GM12878 (cell line): ENCODE measurements at regions not wholly inside any gene's neighbourhood (a gene's known extent, or its start where the extent isn't known, plus 50 kb on each side); places are given as distances from the start of the nearest gene placed in this dataset.

ENCODE experiments used
- ATF2 ChIP-seq: IDR thresholded peaks from 2 replicates; pipeline ENCODE4 v1.6.1; 2012; ENCODE audit warnings: low read length, inconsistent platforms
- ATF3 ChIP-seq: IDR thresholded peaks from 2 replicates; pipeline ENCODE4 v1.6.1; 2011; ENCODE audit warnings: low read depth, mild to moderate bottlenecking, low read length, moderate library complexity, borderline replicate concordance; ENCODE audit errors: extremely low read depth
- BCL11A ChIP-seq: IDR thresholded peaks from 2 replicates; pipeline ENCODE4 v1.6.1; 2011; ENCODE audit warnings: low read depth, low read length
- BHLHE40 ChIP-seq, 2 experiments: fragments of 450-650 bp in 1 of 2; IDR thresholded peaks; 2 replicates each; pipeline ENCODE4 v1.6.1; 2011 to 2017; ENCODE audit warnings: low read depth in 2 of 2, borderline replicate concordance in 1 of 2, improper control_type of control experiment in 1 of 2, low read length in 1 of 2, mild to moderate bottlenecking in 1 of 2
- BMI1 ChIP-seq: fragments of 450-650 bp; IDR thresholded peaks from 2 replicates; pipeline ENCODE4 v1.6.1; 2016; ENCODE audit warnings: mild to moderate bottlenecking, moderate library complexity, borderline replicate concordance
- CEBPB ChIP-seq, 2 experiments: fragments of 150-350 bp in 1 of 2; IDR thresholded peaks; 2 replicates each; pipeline ENCODE4 v1.6.1; 2012 to 2014; ENCODE audit warnings: low read depth in 2 of 2, low read length in 2 of 2, borderline replicate concordance in 1 of 2, inconsistent platforms in 1 of 2
- CREB1 ChIP-seq: IDR thresholded peaks from 2 replicates; pipeline ENCODE4 v1.6.1; 2012; ENCODE audit warnings: low read depth, mild to moderate bottlenecking, inconsistent platforms
- EP300 ChIP-seq, 2 experiments: fragments of 150-350 bp in 1 of 2; IDR thresholded peaks; 2 replicates each; pipeline ENCODE4 v1.6.1; 2011 to 2012; ENCODE audit warnings: low read depth in 2 of 2, low read length in 2 of 2, borderline replicate concordance in 1 of 2, improper control_type of control experiment in 1 of 2, inconsistent platforms in 1 of 2; ENCODE audit not compliant: control insufficient read depth in 1 of 2
- HDAC2 ChIP-seq: fragments of 200-600 bp; sonication (generic); IDR thresholded peaks from 2 replicates; pipeline ENCODE4 v1.6.1; 2017
- KDM1A ChIP-seq: fragments of 200-600 bp; sonication (generic); IDR thresholded peaks from 2 replicates; pipeline ENCODE4 v1.6.1; 2016; ENCODE audit warnings: borderline replicate concordance
- NFYB ChIP-seq: IDR thresholded peaks from 2 replicates; pipeline ENCODE4 v1.6.1; 2011; ENCODE audit warnings: low read depth, mild to moderate bottlenecking, low read length, improper control_type of control experiment, moderate library complexity; ENCODE audit not compliant: insufficient read depth
- PML ChIP-seq: IDR thresholded peaks from 2 replicates; pipeline ENCODE4 v1.6.1; 2012; ENCODE audit warnings: low read length, inconsistent platforms
- POLR2AphosphoS5 ChIP-seq: IDR thresholded peaks from 2 replicates; pipeline ENCODE4 v1.6.1; 2011; ENCODE audit warnings: mild to moderate bottlenecking, low read length, inconsistent platforms
- RB1 ChIP-seq: fragments of 450-650 bp; formaldehyde crosslinking; IDR thresholded peaks from 2 replicates; pipeline ENCODE4 v1.6.1; 2017; ENCODE audit warnings: mild to moderate bottlenecking, borderline replicate concordance
- RUNX3 ChIP-seq: IDR thresholded peaks from 2 replicates; pipeline ENCODE4 v1.6.1; 2012; ENCODE audit warnings: low read length, inconsistent platforms
- SMAD1 ChIP-seq: fragments of 450-650 bp; IDR thresholded peaks from 2 replicates; pipeline ENCODE4 v1.6.1; 2018; ENCODE audit warnings: mild to moderate bottlenecking, low read depth; ENCODE audit not compliant: partially characterized antibody
- SMARCA5 ChIP-seq: fragments of 450-650 bp; IDR thresholded peaks from 2 replicates; pipeline ENCODE4 v1.6.1; 2017; ENCODE audit warnings: mild to moderate bottlenecking
- SPI1 ChIP-seq: IDR thresholded peaks from 2 replicates; pipeline ENCODE4 v1.6.1; 2011; ENCODE audit warnings: low read depth, mild to moderate bottlenecking, low read length, moderate library complexity, borderline replicate concordance; ENCODE audit not compliant: insufficient read depth
- SUPT20H ChIP-seq: IDR thresholded peaks from 2 replicates; pipeline ENCODE4 v1.6.1; 2011; ENCODE audit warnings: low read depth, mild to moderate bottlenecking, low read length, moderate library complexity, borderline replicate concordance; ENCODE audit not compliant: control insufficient read depth
- TCF7 ChIP-seq: IDR thresholded peaks from 2 replicates; pipeline ENCODE4 v1.6.1; 2014; ENCODE audit warnings: antibody characterized with exemption, borderline replicate concordance
- ZNF24 ChIP-seq: fragments of 450-650 bp; IDR thresholded peaks from 2 replicates; pipeline ENCODE4 v1.6.1; 2017; ENCODE audit warnings: antibody characterized with exemption, mild to moderate bottlenecking
- TF ChIP-seq, protein P1 (sequence below): fragments of 450-650 bp; IDR thresholded peaks from 2 replicates; pipeline ENCODE4 v1.6.1; 2017; ENCODE audit warnings: mild to moderate bottlenecking, low read depth, inconsistent platforms; ENCODE audit not compliant: poor library complexity, severe bottlenecking
- TF ChIP-seq, protein P2 (sequence below): fragments of 150-350 bp; IDR thresholded peaks from 2 replicates; pipeline ENCODE4 v1.6.1; 2016; ENCODE audit warnings: low read depth, low read length

- TF ChIP-seq BMI1 (no peak; the same call in 1 of the 2 replicates), ATF2 (0 out of 2 replicates have a peak, but pooled peaks have one; percentile 30), ATF3 (no peak), TCF7 (no peak), CEBPB (IDR thresholded peaks at IDR 0.05; ENCODE audit: borderline replicate concordance in 1 of 2, low read depth in 2 of 2, low read length in 2 of 2) (no peak), ZNF24 (no peak), EP300 (IDR thresholded peaks at IDR 0.05; ENCODE audit: borderline replicate concordance in 1 of 2, control insufficient read depth in 1 of 2, low read depth in 2 of 2, low read length in 2 of 2) (peak in 1 of 2 experiments; percentile 37; a peak in 1 of 4 replicates), PML (no peak), SPI1 (no peak), SUPT20H (no peak), SMARCA5 (no peak), BCL11A (no peak), SMAD1 (peak; percentile 93), CREB1 (no peak), BHLHE40 (IDR thresholded peaks at IDR 0.05; ENCODE audit: borderline replicate concordance in 1 of 2, low read depth in 2 of 2, low read length in 1 of 2) (no peak), POLR2AphosphoS5 (no peak), RB1 (no peak), NFYB (no peak), RUNX3 (0 out of 2 replicates have a peak, but pooled peaks have one; percentile 14), KDM1A (no peak), HDAC2 (no peak)
- TF ChIP-seq, protein P1, sequence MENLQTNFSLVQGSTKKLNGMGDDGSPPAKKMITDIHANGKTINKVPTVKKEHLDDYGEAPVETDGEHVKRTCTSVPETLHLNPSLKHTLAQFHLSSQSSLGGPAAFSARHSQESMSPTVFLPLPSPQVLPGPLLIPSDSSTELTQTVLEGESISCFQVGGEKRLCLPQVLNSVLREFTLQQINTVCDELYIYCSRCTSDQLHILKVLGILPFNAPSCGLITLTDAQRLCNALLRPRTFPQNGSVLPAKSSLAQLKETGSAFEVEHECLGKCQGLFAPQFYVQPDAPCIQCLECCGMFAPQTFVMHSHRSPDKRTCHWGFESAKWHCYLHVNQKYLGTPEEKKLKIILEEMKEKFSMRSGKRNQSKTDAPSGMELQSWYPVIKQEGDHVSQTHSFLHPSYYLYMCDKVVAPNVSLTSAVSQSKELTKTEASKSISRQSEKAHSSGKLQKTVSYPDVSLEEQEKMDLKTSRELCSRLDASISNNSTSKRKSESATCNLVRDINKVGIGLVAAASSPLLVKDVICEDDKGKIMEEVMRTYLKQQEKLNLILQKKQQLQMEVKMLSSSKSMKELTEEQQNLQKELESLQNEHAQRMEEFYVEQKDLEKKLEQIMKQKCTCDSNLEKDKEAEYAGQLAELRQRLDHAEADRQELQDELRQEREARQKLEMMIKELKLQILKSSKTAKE, result no peak
- TF ChIP-seq, protein P2, sequence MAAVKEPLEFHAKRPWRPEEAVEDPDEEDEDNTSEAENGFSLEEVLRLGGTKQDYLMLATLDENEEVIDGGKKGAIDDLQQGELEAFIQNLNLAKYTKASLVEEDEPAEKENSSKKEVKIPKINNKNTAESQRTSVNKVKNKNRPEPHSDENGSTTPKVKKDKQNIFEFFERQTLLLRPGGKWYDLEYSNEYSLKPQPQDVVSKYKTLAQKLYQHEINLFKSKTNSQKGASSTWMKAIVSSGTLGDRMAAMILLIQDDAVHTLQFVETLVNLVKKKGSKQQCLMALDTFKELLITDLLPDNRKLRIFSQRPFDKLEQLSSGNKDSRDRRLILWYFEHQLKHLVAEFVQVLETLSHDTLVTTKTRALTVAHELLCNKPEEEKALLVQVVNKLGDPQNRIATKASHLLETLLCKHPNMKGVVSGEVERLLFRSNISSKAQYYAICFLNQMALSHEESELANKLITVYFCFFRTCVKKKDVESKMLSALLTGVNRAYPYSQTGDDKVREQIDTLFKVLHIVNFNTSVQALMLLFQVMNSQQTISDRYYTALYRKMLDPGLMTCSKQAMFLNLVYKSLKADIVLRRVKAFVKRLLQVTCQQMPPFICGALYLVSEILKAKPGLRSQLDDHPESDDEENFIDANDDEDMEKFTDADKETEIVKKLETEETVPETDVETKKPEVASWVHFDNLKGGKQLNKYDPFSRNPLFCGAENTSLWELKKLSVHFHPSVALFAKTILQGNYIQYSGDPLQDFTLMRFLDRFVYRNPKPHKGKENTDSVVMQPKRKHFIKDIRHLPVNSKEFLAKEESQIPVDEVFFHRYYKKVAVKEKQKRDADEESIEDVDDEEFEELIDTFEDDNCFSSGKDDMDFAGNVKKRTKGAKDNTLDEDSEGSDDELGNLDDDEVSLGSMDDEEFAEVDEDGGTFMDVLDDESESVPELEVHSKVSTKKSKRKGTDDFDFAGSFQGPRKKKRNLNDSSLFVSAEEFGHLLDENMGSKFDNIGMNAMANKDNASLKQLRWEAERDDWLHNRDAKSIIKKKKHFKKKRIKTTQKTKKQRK, result no peak
Measured at GRCh38 chr2:111226876-111227700, 106.4 kb downstream of the BCL2L11 start (continued).
